Stomach (tissue), 8 donors: ENCODE measurements at regions not wholly inside any gene's neighbourhood (a gene's known extent, or its start where the extent isn't known, plus 50 kb on each side); places are given as distances from the start of the nearest gene placed in this dataset.

Experiments
- DNase-seq, 2 donors: peaks; one replicate each; pipeline versions ENCODE4 v3.0.0 to v3.0.0-alpha.2; 2013 to 2019
- H3K27ac ChIP-seq, 5 donors: fragments of 200-600 bp in 4 of 5; sonication (generic) in 4 of 5; one replicate each; pipeline ENCODE4 v1.5.1; 2013 to 2019; ENCODE audit warnings: mild to moderate bottlenecking in 1 of 5, moderate library complexity in 1 of 5
- H3K27me3 ChIP-seq, 3 donors: fragments of 200-600 bp; sonication (generic); one replicate each; pipeline ENCODE4 v1.5.1; 2017 to 2019; ENCODE audit warnings: mixed run types in 1 of 3
- H3K36me3 ChIP-seq, 4 donors: fragments of 200-600 bp; sonication (generic); 1 replicate in 3 of 4; 2 replicates in 1 of 4; pipeline ENCODE4 v1.5.1; 2016 to 2019
- H3K4me1 ChIP-seq, 4 donors: fragments of 200-600 bp; sonication (generic); one replicate each; pipeline ENCODE4 v1.5.1; 2016 to 2019
- H3K4me3 ChIP-seq, 4 donors: fragments of 200-600 bp; sonication (generic) in 3 of 4; one replicate each; pipeline ENCODE4 v1.5.1; 2016 to 2019; ENCODE audit warnings: mild to moderate bottlenecking in 1 of 4
- H3K9me3 ChIP-seq, 4 donors: fragments of 200-600 bp; sonication (generic); one replicate each; pipeline ENCODE4 v1.5.1; 2016 to 2019
- CTCF ChIP-seq, 7 experiments: fragments of 450-650 bp in 4 of 7; fragments of 200-600 bp in 3 of 7; sonication (generic) in 3 of 7; IDR thresholded peaks; one replicate each; pipeline ENCODE4 v1.5.1; 2016 to 2019; ENCODE audit warnings: antibody characterized with exemption in 7 of 7, control low read depth in 2 of 7, mild to moderate bottlenecking in 1 of 7
- EP300 ChIP-seq: sonication (generic); formaldehyde crosslinking; IDR thresholded peaks from one replicate; pipeline ENCODE4 v1.6.1; 2017; ENCODE audit warnings: antibody characterized with exemption
- POLR2A ChIP-seq, 4 donors: fragments of 450-650 bp; IDR thresholded peaks; one replicate each; pipeline ENCODE4 v1.6.1; 2016; ENCODE audit warnings: antibody characterized with exemption in 4 of 4, control low read depth in 2 of 4, mild to moderate bottlenecking in 1 of 4, moderate library complexity in 1 of 4
- POLR2AphosphoS5 ChIP-seq, 3 donors: sonication (generic); formaldehyde crosslinking; IDR thresholded peaks; one replicate each; pipeline ENCODE4 v1.6.1; 2016; ENCODE audit warnings: antibody characterized with exemption in 3 of 3
- WGBS, 5 donors: extraction: QIAGEN DNeasy Blood & Tissue Kit in 3 of 5; methylation state at CpG; one replicate each; pipeline versions ENCODE4 v1.1.5 to v1.1.7; 2013 to 2018; 5-methylcytosine and 5-hydroxymethylcytosine counted together
- intact Hi-C: fragments of 100-400 bp; cut with DNase I; formaldehyde crosslinking; loops from one replicate; pipeline ENCODE4 v1.15.1; 2023; ENCODE audit warnings: low total_unique reads
- donor health status: healthy with polysubstance abuse.
- donor health status: Bipolar disorder and iron deficiency.
- donor health status: healthy.

- DNase-seq, result peak in 1 of 2 donors; percentile 42
- WGBS, 5 donors, result 7 to 12% (median 11%) methylated on average over 11 of the region's 11 CpGs
- peaks cover 0 to 34% (median 0%) of the 10 kb centered on the region in 3 donors for H3K27me3 ChIP-seq
- H3K27ac ChIP-seq, result no peak overlapping the region
- intact Hi-C loops, result no loop called here
- H3K9me3 ChIP-seq, result peaks cover 0 to 11% (median 3%) of the 10 kb centered on the region in 4 donors
- no peak overlapping the region for H3K4me3 ChIP-seq
- TF ChIP-seq POLR2A (IDR thresholded peaks at IDR 0.05), result no peak
- no peak for TF ChIP-seq CTCF (IDR thresholded peaks at IDR 0.05)
- H3K4me1 ChIP-seq, result peaks cover 0 to 10% (median 0%) of the 10 kb centered on the region in 4 donors
- H3K36me3 ChIP-seq, result no peaks in the 10 kb centered on the region
Measured at GRCh38 chr1:25099343-25099951, 132.9 kb downstream of the SYF2 start.

- Histone ChIP-seq H3K9me3 (peaks cover 0 to 11% (median 3%) of the 10 kb centered on the region in 4 donors), H3K27ac (no peak overlapping the region), H3K36me3 (no peaks in the 10 kb centered on the region), H3K27me3 (peaks cover 0 to 30% (median 0%) of the 10 kb centered on the region in 3 donors), H3K4me1 (peaks cover 0 to 10% (median 0%) of the 10 kb centered on the region in 4 donors), H3K4me3 (no peak overlapping the region)
- no peak for DNase-seq
- intact Hi-C loops, result no loop called here
- TF ChIP-seq POLR2AphosphoS5 (IDR thresholded peaks at IDR 0.05), result no peak
- TF ChIP-seq POLR2A (IDR thresholded peaks at IDR 0.05), result no peak
- no peak for TF ChIP-seq CTCF (IDR thresholded peaks at IDR 0.05)
- TF ChIP-seq EP300, result no peak
- WGBS, 5 donors, result 68 to 76% (median 71%) methylated on average over 4 of the region's 4 CpGs
Measured at GRCh38 chr1:25098717-25099116, 133.6 kb downstream of the SYF2 start.

GRCh38 chr1:25096307-25097150, 135.8 kb downstream of the SYF2 start:
- intact Hi-C loops, result no loop called here
- WGBS, 5 donors, result 67 to 83% (median 77%) methylated on average over 8 of the region's 8 CpGs
- peaks cover 0 to 13% (median 0%) of the 10 kb centered on the region in 3 donors for H3K27me3 ChIP-seq
- H3K4me1 ChIP-seq, result peaks cover 0 to 7% (median 0%) of the 10 kb centered on the region in 4 donors
- no peak overlapping the region for H3K4me3 ChIP-seq
- H3K36me3 ChIP-seq, result no peaks in the 10 kb centered on the region
- DNase-seq, result no peak
- TF ChIP-seq POLR2A (IDR thresholded peaks at IDR 0.05) (no peak), EP300 (no peak), POLR2AphosphoS5 (IDR thresholded peaks at IDR 0.05) (no peak), CTCF (IDR thresholded peaks at IDR 0.05) (no peak)
- no peak overlapping the region for H3K27ac ChIP-seq
- H3K9me3 ChIP-seq, result peaks cover 0 to 11% (median 3%) of the 10 kb centered on the region in 4 donors

GRCh38 chr1:25095635-25096200, 136.6 kb downstream of the SYF2 start:
- WGBS, 5 donors, result 70 to 81% (median 76%) methylated on average over 5 of the region's 5 CpGs

More at GRCh38 chr1:25095635-25096200, 136.6 kb downstream of the SYF2 start:
- intact Hi-C loops, result no loop called here
- Histone ChIP-seq H3K9me3 (peaks cover 0 to 11% (median 3%) of the 10 kb centered on the region in 4 donors), H3K4me1 (peaks cover 0 to 6% (median 0%) of the 10 kb centered on the region in 4 donors), H3K27ac (no peak overlapping the region), H3K36me3 (no peaks in the 10 kb centered on the region), H3K27me3 (peaks cover 0 to 19% (median 0%) of the 10 kb centered on the region in 3 donors), H3K4me3 (no peak overlapping the region)
- no peak for DNase-seq
- no peak for TF ChIP-seq POLR2AphosphoS5 (IDR thresholded peaks at IDR 0.05)
- TF ChIP-seq EP300, result no peak
- TF ChIP-seq POLR2A (IDR thresholded peaks at IDR 0.05), result no peak
- TF ChIP-seq CTCF (IDR thresholded peaks at IDR 0.05), result no peak
